Sigmoid colon (tissue), 4 donors: ENCODE measurements at regions not wholly inside any gene's neighbourhood (a gene's known extent, or its start where the extent isn't known, plus 50 kb on each side); places are given as distances from the start of the nearest gene placed in this dataset.

Source experiments
- CTCF ChIP-seq, 4 experiments: fragments of 450-650 bp in 3 of 4; fragments of 200-600 bp in 1 of 4; IDR thresholded peaks; one replicate each; pipeline ENCODE4 v1.5.1; 2016 to 2019; ENCODE audit warnings: antibody characterized with exemption in 4 of 4, mild to moderate bottlenecking in 3 of 4, moderate library complexity in 2 of 4
- POLR2AphosphoS5 ChIP-seq, 4 donors: sonication (generic); formaldehyde crosslinking; IDR thresholded peaks; one replicate each; pipeline ENCODE4 v1.6.1; 2017; ENCODE audit warnings: antibody characterized with exemption in 4 of 4

GRCh38 chr5:3911111-3911510 lies 315.5 kb downstream of the IRX1 start:
- no peak for TF ChIP-seq CTCF (IDR thresholded peaks at IDR 0.05)
- no peak for TF ChIP-seq POLR2AphosphoS5 (IDR thresholded peaks at IDR 0.05)
